Epithelial cell of proximal tubule (primary cell): ENCODE measurements at regions not wholly inside any gene's neighbourhood (a gene's known extent, or its start where the extent isn't known, plus 50 kb on each side); places are given as distances from the start of the nearest gene placed in this dataset.

Source experiments
- DNase-seq: peaks from one replicate; pipeline ENCODE4 v3.0.0-alpha.2; 2011; ENCODE audit warnings: low read depth
- H3K4me3 ChIP-seq: 2 replicates; pipeline ENCODE4 v1.5.1; 2011; ENCODE audit warnings: low read depth, mild to moderate bottlenecking, low read length
- CTCF ChIP-seq: conservative IDR thresholded peaks from 2 replicates; pipeline ENCODE4 v1.5.1; 2012; ENCODE audit warnings: low read depth, mild to moderate bottlenecking, low read length

GRCh38 chr2:19819097-19820065 is 82.4 kb downstream of the TTC32 start:
- no peak for DNase-seq
- H3K4me3 ChIP-seq, result no peak overlapping the region
- TF ChIP-seq CTCF, result no peak

DNA sequence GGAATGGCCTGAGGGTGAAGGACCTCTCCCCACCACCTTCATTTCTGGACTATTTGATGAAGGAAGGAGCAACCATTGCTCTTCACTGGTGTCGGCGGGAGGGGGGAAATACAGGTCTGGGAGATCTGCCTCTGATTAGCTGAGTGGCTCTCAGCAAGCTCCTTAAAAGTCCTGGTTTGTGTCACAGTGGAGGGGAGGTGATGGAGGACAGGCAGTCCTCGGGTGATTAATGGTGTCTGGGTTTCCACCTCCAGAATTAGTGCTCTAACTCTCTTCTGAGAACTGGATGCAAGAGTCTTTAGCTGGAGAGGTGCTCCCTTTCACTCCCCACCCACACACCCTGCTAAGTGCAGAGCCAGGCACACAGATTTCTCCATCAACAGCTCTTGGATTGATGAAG is 83.2 kb downstream of the TTC32 start:
- TF ChIP-seq CTCF, result no peak
- H3K4me3 ChIP-seq, result no peak overlapping the region
- no peak for DNase-seq

- DNase-seq, result no peak
- TF ChIP-seq CTCF, result no peak
- H3K4me3 ChIP-seq, result no peak overlapping the region
Observed at GRCh38 chr2:19818039-19818438, 83.7 kb downstream of the TTC32 start.

DNA sequence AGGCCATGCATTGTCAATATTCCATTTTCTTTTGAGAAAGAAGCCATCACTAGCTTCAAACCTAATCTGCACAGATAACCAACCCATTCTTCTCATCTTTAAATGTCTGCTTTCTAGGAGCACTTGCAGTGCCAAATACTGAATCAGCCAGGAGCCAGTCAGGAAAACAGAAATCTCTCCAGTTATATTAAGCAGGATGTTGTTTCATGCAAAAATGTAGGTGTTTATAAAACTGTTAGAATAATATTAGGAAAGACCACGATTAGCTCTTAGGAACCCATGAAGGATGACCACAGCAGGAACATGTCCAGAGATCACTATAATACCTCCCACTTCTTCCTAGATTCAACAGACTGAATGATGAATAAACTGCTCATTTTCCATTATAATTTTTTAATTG is 86.0 kb downstream of the TTC32 start:
- no peak for TF ChIP-seq CTCF
- no peak overlapping the region for H3K4me3 ChIP-seq
- no peak for DNase-seq

DNA sequence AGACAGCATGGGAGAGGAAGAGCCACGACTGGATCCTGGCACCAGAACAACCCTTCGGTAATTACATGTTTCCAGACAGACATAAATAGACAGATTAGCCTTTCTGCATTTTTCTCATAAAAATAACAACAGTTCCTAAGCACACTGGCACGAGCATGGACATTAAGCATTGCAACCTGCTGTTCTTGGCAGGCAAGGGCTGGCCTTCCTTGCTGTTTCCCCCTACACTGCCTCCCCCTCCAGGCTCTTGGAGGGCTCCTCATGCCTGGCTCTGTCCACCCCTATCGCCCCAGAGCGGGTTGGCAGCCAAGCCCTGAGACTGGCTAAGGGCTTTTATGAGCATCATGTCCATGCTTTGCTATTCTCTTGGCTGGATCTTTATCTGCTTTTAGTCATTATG is 89.6 kb downstream of the TTC32 start:
- no peak overlapping the region for H3K4me3 ChIP-seq
- TF ChIP-seq CTCF, result no peak
- no peak for DNase-seq

DNA sequence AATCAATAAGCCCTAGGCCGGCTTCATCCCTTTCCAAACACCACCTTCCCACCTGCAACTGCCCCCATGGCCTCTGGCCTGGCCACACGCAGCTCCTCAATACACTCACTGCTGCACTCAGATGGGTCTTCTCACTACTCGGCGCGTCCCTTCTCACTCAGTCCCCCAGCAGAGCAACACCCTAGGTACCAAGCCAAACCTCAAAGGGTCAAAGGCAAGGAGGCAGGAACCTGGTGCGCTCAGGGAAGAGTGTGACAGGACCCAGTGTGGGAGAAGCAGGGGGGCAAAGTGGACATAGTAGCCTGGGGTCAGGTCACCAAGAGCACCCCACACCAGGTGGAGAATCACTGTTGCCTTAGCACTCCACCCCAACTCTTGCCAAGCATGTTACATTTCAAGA is 90.6 kb downstream of the TTC32 start:
- no peak for TF ChIP-seq CTCF
- DNase-seq, result no peak

GRCh38 chr2:19810637-19811036 is 91.1 kb downstream of the TTC32 start:
- TF ChIP-seq CTCF, result no peak
- no peak overlapping the region for H3K4me3 ChIP-seq
- no peak for DNase-seq

More for the DNA sequence above, 90.6 kb downstream of the TTC32 start:
- H3K4me3 ChIP-seq, result no peak overlapping the region
